Neuron (in vitro differentiated cells): ENCODE measurements at regions not wholly inside any gene's neighbourhood (a gene's known extent, or its start where the extent isn't known, plus 50 kb on each side); places are given as distances from the start of the nearest gene placed in this dataset.

Source experiments
- H2AFZ ChIP-seq: one replicate; pipeline ENCODE4 v1.6.1; 2013; ENCODE audit warnings: low read depth, mild to moderate bottlenecking, inconsistent platforms, low read length, moderate library complexity
- H3K27me3 ChIP-seq: one replicate; pipeline ENCODE4 v1.6.1; 2013; ENCODE audit warnings: low read length; ENCODE audit not compliant: insufficient read depth
- H3K36me3 ChIP-seq: one replicate; pipeline ENCODE4 v1.6.1; 2013; ENCODE audit warnings: low read length; ENCODE audit not compliant: insufficient read depth
- H3K4me1 ChIP-seq: one replicate; pipeline ENCODE4 v1.6.1; 2013; ENCODE audit warnings: low read length; ENCODE audit not compliant: insufficient read depth
- H3K4me3 ChIP-seq: 2 replicates; pipeline ENCODE4 v1.5.1; 2013; ENCODE audit warnings: mild to moderate bottlenecking, low read length, moderate library complexity
- H3K9me3 ChIP-seq: one replicate; pipeline ENCODE4 v1.6.1; 2013; ENCODE audit warnings: low read length

GRCh38 chrX:9132036-9132638 lies 98.2 kb upstream of the FAM9B start:
- no peaks in the 10 kb centered on the region for H3K4me1 ChIP-seq
- H3K27me3 ChIP-seq, result no peaks in the 10 kb centered on the region
- no peaks in the 10 kb centered on the region for H3K36me3 ChIP-seq
- H3K9me3 ChIP-seq, result no peaks in the 10 kb centered on the region
- no peak overlapping the region for H2AFZ ChIP-seq
- H3K4me3 ChIP-seq, result no peak overlapping the region

DNA sequence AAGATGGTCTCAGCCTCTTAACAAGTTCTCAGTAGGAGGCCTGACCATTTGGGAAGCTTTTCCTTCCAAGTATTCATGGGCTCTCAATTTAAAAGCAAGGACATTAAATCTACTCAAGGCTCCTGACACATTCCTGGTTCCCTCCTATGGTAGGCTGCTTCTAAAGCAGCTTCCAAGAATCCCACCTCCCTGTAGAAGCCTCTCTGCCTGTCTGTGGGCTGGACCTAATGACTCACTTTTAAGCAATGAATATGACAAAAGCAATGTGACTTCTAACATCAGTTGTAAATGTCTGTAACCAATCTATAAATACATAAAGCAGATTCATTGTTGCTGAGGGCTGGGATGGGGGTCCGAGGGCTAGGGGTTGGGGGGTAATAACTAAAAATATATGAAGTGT lies 99.5 kb upstream of the FAM9B start:
- Histone ChIP-seq H3K9me3 (no peaks in the 10 kb centered on the region), H3K4me1 (no peaks in the 10 kb centered on the region), H3K36me3 (no peaks in the 10 kb centered on the region), H3K27me3 (no peaks in the 10 kb centered on the region), H2AFZ (no peak overlapping the region), H3K4me3 (no peak overlapping the region)

GRCh38 chrX:9134366-9134765 lies 100.4 kb upstream of the FAM9B start:
- Histone ChIP-seq H3K4me3 (no peak overlapping the region), H3K4me1 (no peaks in the 10 kb centered on the region), H3K9me3 (no peaks in the 10 kb centered on the region), H3K27me3 (no peaks in the 10 kb centered on the region), H2AFZ (no peak overlapping the region), H3K36me3 (no peaks in the 10 kb centered on the region)

- no peaks in the 10 kb centered on the region for H3K27me3 ChIP-seq
- no peaks in the 10 kb centered on the region for H3K4me1 ChIP-seq
- H3K4me3 ChIP-seq, result no peak overlapping the region
- H3K36me3 ChIP-seq, result no peaks in the 10 kb centered on the region
- no peak overlapping the region for H2AFZ ChIP-seq
- no peaks in the 10 kb centered on the region for H3K9me3 ChIP-seq
Measured at GRCh38 chrX:9135901-9136510, 102.1 kb upstream of the FAM9B start.

DNA sequence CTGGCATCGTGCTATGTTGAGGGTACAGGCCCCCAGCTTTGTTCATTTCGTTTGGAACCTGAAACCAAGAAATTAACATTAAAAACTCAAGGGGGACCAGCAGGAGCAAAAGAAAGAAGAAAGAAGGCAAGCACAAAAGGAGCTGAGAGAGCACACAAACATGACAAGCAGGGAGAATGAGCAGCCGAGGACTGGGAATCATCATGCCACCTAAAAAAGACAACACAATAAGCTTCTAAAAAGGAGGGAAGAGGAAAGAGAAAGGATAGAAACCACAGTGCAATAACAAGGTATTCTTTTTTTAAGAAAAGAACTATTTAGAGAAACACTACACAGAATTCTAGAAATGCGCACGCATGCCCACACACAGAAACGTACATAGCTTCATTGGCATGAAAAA lies 103.2 kb upstream of the FAM9B start:
- H2AFZ ChIP-seq, result no peak overlapping the region
- no peaks in the 10 kb centered on the region for H3K36me3 ChIP-seq
- H3K9me3 ChIP-seq, result no peaks in the 10 kb centered on the region
- no peaks in the 10 kb centered on the region for H3K4me1 ChIP-seq
- H3K4me3 ChIP-seq, result no peak overlapping the region
- H3K27me3 ChIP-seq, result no peaks in the 10 kb centered on the region

DNA sequence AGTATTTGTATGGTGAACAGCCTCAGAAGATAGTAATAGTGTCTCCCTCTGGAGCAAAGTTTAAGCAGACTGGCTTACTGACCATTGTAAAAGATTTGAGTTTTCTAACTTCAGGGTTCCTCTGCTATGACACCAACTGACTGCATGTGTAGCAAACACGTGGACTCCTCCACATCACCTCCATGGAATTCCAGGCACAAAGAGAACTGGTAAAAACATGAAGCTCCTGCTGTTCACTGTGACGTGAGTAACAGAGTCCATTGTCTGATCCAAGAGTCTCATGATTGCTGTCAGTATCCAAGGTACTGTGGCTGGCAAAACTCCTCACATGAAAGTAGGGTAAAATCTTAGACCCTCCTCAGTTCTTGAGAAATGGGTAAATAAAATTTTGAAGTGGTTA lies 107.6 kb upstream of the FAM9B start:
- Histone ChIP-seq H3K36me3 (no peaks in the 10 kb centered on the region), H3K4me1 (no peaks in the 10 kb centered on the region), H3K9me3 (no peaks in the 10 kb centered on the region), H3K27me3 (no peaks in the 10 kb centered on the region), H3K4me3 (no peak overlapping the region), H2AFZ (no peak overlapping the region)

GRCh38 chrX:9144701-9145241 lies 110.8 kb upstream of the FAM9B start:
- H3K4me3 ChIP-seq, result no peak overlapping the region
- H3K36me3 ChIP-seq, result no peaks in the 10 kb centered on the region
- no peak overlapping the region for H2AFZ ChIP-seq
- H3K9me3 ChIP-seq, result no peaks in the 10 kb centered on the region
- H3K4me1 ChIP-seq, result no peaks in the 10 kb centered on the region
- H3K27me3 ChIP-seq, result no peaks in the 10 kb centered on the region

GRCh38 chrX:9146657-9147056 lies 112.7 kb upstream of the FAM9B start:
- no peaks in the 10 kb centered on the region for H3K27me3 ChIP-seq
- H3K4me1 ChIP-seq, result no peaks in the 10 kb centered on the region
- no peaks in the 10 kb centered on the region for H3K9me3 ChIP-seq

DNA sequence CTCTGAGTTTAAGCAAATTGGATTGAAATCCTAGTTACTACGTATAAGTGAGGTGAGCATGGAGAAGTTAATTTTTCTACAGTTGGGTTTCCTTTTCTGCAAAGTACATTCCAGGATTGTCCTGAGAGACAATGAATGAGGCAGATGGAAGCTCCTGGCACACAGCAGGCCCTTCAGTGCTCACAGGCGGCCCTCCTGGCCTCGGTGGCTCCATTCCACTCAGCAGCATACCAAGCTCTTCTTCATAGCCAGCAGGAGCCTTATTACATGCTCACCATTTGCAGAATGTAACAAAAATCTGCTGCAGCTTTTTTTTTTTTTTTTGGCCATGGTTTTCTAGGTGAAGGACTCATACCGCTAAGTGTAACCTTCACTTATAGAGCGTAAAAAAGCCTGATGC lies 113.2 kb upstream of the FAM9B start:
- no peak overlapping the region for H3K4me3 ChIP-seq
- no peak overlapping the region for H2AFZ ChIP-seq
- no peaks in the 10 kb centered on the region for H3K36me3 ChIP-seq
- H3K9me3 ChIP-seq, result no peaks in the 10 kb centered on the region
- H3K4me1 ChIP-seq, result no peaks in the 10 kb centered on the region
- H3K27me3 ChIP-seq, result no peaks in the 10 kb centered on the region

More at GRCh38 chrX:9146657-9147056, 112.7 kb upstream of the FAM9B start:
- Histone ChIP-seq H3K36me3 (no peaks in the 10 kb centered on the region), H3K4me3 (no peak overlapping the region), H2AFZ (no peak overlapping the region)

DNA sequence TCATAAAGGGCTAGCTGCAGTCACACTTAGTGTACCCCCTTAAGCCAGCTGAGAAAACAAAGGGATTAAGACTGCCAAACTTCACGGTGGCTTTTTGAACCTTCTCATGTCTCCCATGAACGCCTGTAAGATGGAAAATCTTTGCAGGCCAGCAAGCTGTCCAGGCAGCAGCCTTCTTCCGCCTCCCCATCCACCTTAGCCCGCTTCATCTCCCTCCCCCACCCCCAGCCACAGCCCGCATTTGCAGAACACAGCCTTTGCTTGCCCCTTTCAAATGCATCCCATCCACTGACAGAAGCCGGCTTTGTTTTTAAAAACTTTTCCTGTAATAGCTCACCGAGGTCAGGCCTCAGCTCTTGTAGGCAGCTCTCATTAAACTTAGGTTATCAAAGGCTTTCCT lies 113.8 kb upstream of the FAM9B start:
- Histone ChIP-seq H3K9me3 (no peaks in the 10 kb centered on the region), H3K36me3 (no peaks in the 10 kb centered on the region), H3K4me1 (no peaks in the 10 kb centered on the region), H3K4me3 (no peak overlapping the region), H3K27me3 (no peaks in the 10 kb centered on the region), H2AFZ (no peak overlapping the region)

DNA sequence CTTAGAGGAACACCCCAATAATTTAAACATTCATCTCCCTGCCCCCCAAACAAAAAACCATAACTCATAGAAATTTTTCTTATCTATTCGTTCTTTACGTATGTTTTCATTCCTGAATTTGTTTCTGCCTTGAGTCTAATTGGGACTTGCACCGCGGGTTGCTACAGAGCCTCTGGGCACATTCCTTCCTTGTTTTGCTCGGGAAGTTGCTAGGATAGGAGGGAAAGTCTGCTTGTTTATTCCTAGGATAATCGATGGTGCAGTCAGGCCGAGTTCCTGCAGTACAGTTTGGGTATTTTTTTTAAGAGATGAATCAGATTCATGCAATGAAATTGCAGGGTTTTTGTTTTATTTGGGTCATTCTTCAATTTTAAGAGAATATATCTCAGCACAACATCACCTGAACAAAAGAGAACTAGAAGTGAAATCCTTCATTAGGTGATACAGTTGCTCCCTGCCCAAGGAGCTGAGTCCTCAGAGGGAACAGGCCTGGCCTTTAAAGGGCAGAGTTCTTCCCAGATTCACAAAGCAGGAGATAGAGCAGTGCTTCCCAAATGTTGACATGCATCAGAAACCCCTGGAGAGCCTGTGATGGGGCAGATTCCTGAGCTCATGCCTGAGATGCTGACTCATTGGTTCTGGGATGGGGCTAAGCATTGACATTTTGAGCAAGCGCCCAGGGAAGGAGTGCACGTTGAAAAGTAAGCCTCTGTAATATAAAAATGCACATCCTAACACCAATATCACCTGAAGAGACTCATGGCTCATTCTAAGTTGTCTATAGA lies 114.9 kb upstream of the FAM9B start:
- H3K27me3 ChIP-seq, result no peaks in the 10 kb centered on the region
- H3K4me1 ChIP-seq, result no peaks in the 10 kb centered on the region
- no peaks in the 10 kb centered on the region for H3K36me3 ChIP-seq
- H3K9me3 ChIP-seq, result no peaks in the 10 kb centered on the region
- H3K4me3 ChIP-seq, result no peak overlapping the region
- H2AFZ ChIP-seq, result no peak overlapping the region

DNA sequence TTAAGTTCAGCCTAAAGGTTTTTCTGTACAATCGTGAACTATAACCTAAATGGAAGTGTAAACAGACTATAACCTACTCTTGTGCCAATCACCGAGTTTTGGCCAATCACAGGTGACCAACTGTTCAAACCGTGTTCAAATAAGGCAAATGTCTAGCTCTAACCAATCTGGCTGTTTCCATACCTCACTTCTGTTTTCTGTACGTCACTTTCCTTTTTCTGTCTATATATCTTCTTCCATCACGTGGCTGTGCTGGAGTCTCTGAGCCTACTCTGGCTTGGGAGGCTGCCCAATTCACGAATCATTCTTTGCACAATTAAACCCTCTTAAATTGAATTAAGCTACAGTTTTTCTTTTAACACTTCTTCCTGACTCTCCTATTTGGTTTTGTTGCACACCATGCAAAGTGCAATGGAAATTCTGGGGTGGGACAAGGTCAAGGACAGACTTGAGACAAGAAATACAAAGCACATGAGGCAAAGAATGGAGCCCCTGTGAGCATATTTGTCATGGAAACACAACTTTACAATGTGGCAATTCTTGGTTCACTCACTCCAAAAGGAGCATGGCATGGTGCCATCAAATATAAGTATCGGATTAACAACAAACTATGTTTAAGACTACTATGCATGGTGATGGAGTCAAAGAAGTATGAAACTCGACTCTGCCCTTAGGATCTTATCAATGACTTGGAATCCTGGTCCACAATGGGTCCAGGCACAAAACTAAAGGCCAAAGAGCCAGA lies 115.7 kb upstream of the FAM9B start:
- Histone ChIP-seq H3K9me3 (no peaks in the 10 kb centered on the region), H3K36me3 (no peaks in the 10 kb centered on the region), H3K27me3 (no peaks in the 10 kb centered on the region), H3K4me1 (no peaks in the 10 kb centered on the region), H2AFZ (no peak overlapping the region), H3K4me3 (no peak overlapping the region)

GRCh38 chrX:9151772-9152307 lies 117.9 kb upstream of the FAM9B start:
- H3K4me1 ChIP-seq, result no peaks in the 10 kb centered on the region
- no peaks in the 10 kb centered on the region for H3K36me3 ChIP-seq
- H2AFZ ChIP-seq, result no peak overlapping the region
- H3K4me3 ChIP-seq, result no peak overlapping the region
- no peaks in the 10 kb centered on the region for H3K27me3 ChIP-seq
- H3K9me3 ChIP-seq, result no peaks in the 10 kb centered on the region
